Kidney glomerular epithelial cell (primary cell): ENCODE measurements at regions not wholly inside any gene's neighbourhood (a gene's known extent, or its start where the extent isn't known, plus 50 kb on each side); places are given as distances from the start of the nearest gene placed in this dataset.

Experiments used
- DNase-seq: peaks from one replicate; lab custom pipeline; 2025; lab: John Stamatoyannopoulos, UW

- DNase-seq, result no peak
Observed at GRCh38 chr18:24561369-24561965, 101.0 kb downstream of the HRH4 start.

- DNase-seq, result peak; percentile 21
Observed at GRCh38 chr18:24567199-24567598, 106.8 kb downstream of the HRH4 start.

- DNase-seq, result no peak
Observed at GRCh38 chr18:24570716-24571115, 110.3 kb downstream of the HRH4 start.

- no peak for DNase-seq
Observed at GRCh38 chr18:24582771-24583170, 122.3 kb downstream of the HRH4 start.

GRCh38 chr18:24584205-24584604, 123.8 kb downstream of the HRH4 start:
- no peak for DNase-seq

GRCh38 chr18:24584813-24585212, 124.4 kb downstream of the HRH4 start:
- no peak for DNase-seq

GRCh38 chr18:24585996-24586566, 125.6 kb downstream of the HRH4 start:
- no peak for DNase-seq

GRCh38 chr18:24586662-24587360, 126.4 kb downstream of the HRH4 start:
- no peak for DNase-seq

- DNase-seq, result no peak
Observed at GRCh38 chr18:24588440-24588839, 128.0 kb downstream of the HRH4 start.

GRCh38 chr18:24590946-24591345, 130.5 kb downstream of the HRH4 start:
- DNase-seq, result no peak

- no peak for DNase-seq
Observed at GRCh38 chr18:24593401-24593800, 133.0 kb downstream of the HRH4 start.

GRCh38 chr18:24593886-24594285, 133.4 kb downstream of the HRH4 start:
- no peak for DNase-seq

GRCh38 chr18:24595561-24596031, 135.2 kb downstream of the HRH4 start:
- DNase-seq, result no peak

GRCh38 chr18:24600076-24600654, 139.7 kb downstream of the HRH4 start:
- DNase-seq, result peak; percentile 70

GRCh38 chr18:24601585-24601984, 141.1 kb downstream of the HRH4 start:
- no peak for DNase-seq

- DNase-seq, result no peak
Observed at GRCh38 chr18:24602201-24602600, 141.8 kb downstream of the HRH4 start.

GRCh38 chr18:24603151-24603550, 142.7 kb downstream of the HRH4 start:
- no peak for DNase-seq

GRCh38 chr18:24605444-24605843, 145.0 kb downstream of the HRH4 start:
- no peak for DNase-seq

- DNase-seq, result no peak
Observed at GRCh38 chr18:24609254-24609653, 148.8 kb downstream of the HRH4 start.

- DNase-seq, result no peak
Observed at GRCh38 chr18:24611075-24611474, 150.6 kb downstream of the HRH4 start.

- DNase-seq, result no peak
Observed at GRCh38 chr18:24613896-24614640, 153.6 kb downstream of the HRH4 start.

- DNase-seq, result no peak
Observed at GRCh38 chr18:24616653-24617052, 156.2 kb downstream of the HRH4 start.
